RWPE2 (cell line): ENCODE measurements at regions not wholly inside any gene's neighbourhood (a gene's known extent, or its start where the extent isn't known, plus 50 kb on each side); places are given as distances from the start of the nearest gene placed in this dataset.
"Not testable (repeated sequence)": the region's sequence is repeated elsewhere in the genome, so short reads cannot be mapped to it uniquely, and the experiment has no call there.

Experiments
- ATAC-seq: fragments of 200-7000 bp; cut with Tn5 transposase; 3 replicates; pipeline ENCODE4 v1.9.1; 2021; ENCODE audit warnings: low read depth
- DNase-seq: peaks from one replicate; pipeline ENCODE4 v3.0.0-alpha.2; 2020; ENCODE audit warnings: low spot score
- H3K27ac ChIP-seq: fragments of 450-650 bp; 2 replicates; pipeline ENCODE4 v1.5.1; 2017; ENCODE audit warnings: mild to moderate bottlenecking; ENCODE audit not compliant: poor library complexity, severe bottlenecking
- H3K27me3 ChIP-seq: fragments of 250-450 bp; sonication (Bioruptor Pico); 2 replicates; pipeline ENCODE4 v1.5.1; 2021; ENCODE audit warnings: mild to moderate bottlenecking, moderate library complexity; ENCODE audit not compliant: insufficient read depth, poor library complexity, severe bottlenecking
- H3K36me3 ChIP-seq: fragments of 250-450 bp; sonication (Bioruptor Pico); 2 replicates; pipeline ENCODE4 v1.5.1; 2020; ENCODE audit warnings: low read depth, mild to moderate bottlenecking, moderate library complexity
- H3K4me1 ChIP-seq: fragments of 250-450 bp; sonication (Bioruptor Pico); 2 replicates; pipeline ENCODE4 v1.5.1; 2021; ENCODE audit warnings: mild to moderate bottlenecking, moderate library complexity; ENCODE audit not compliant: insufficient read depth, poor library complexity, severe bottlenecking
- H3K4me3 ChIP-seq: fragments of 250-450 bp; sonication (Bioruptor Pico); 2 replicates; pipeline ENCODE4 v1.5.1; 2021; ENCODE audit warnings: mild to moderate bottlenecking, moderate library complexity; ENCODE audit not compliant: severe bottlenecking
- H3K9me3 ChIP-seq: fragments of 250-450 bp; sonication (Bioruptor Pico); 2 replicates; pipeline ENCODE4 v1.5.1; 2021; ENCODE audit warnings: mild to moderate bottlenecking, moderate library complexity; ENCODE audit not compliant: severe bottlenecking
- CTCF ChIP-seq: fragments of 450-650 bp; IDR thresholded peaks from one replicate; pipeline ENCODE4 v1.5.1; 2017; ENCODE audit warnings: mild to moderate bottlenecking, moderate library complexity; ENCODE audit not compliant: poor library complexity, severe bottlenecking

GRCh38 chr14:101323111-101323510 lies 238.2 kb upstream of the DIO3 start:
- no peak for DNase-seq
- TF ChIP-seq CTCF, result no peak

GRCh38 chr14:101323614-101324235 lies 237.6 kb upstream of the DIO3 start:
- not testable (repeated sequence) for H3K9me3 ChIP-seq, H3K27ac ChIP-seq, H3K4me1 ChIP-seq, ATAC-seq, DNase-seq, H3K36me3 ChIP-seq, H3K4me3 ChIP-seq
- H3K27me3 ChIP-seq, result peaks cover 11% of the 10 kb centered on the region

More at GRCh38 chr14:101323111-101323510, 238.2 kb upstream of the DIO3 start:
- Histone ChIP-seq H3K36me3 (no peaks in the 10 kb centered on the region), H3K4me1 (no peaks in the 10 kb centered on the region), H3K4me3 (no peak overlapping the region), H3K27me3 (peaks cover 12% of the 10 kb centered on the region), H3K27ac (no peak overlapping the region), H3K9me3 (peaks cover 3% of the 10 kb centered on the region)
- no peak for ATAC-seq

- no peak for TF ChIP-seq CTCF
- ATAC-seq, result no peak
- no peaks in the 10 kb centered on the region for H3K27me3 ChIP-seq
Measured at GRCh38 chr14:101325319-101325718, 236.0 kb upstream of the DIO3 start.

GRCh38 chr14:101328412-101329028 lies 232.8 kb upstream of the DIO3 start:
- TF ChIP-seq CTCF, result no peak
- peaks cover 9% of the 10 kb centered on the region for H3K27me3 ChIP-seq
- ATAC-seq, result no peak
- H3K4me3 ChIP-seq, result no peak overlapping the region
- H3K27ac ChIP-seq, result no peak overlapping the region
- H3K36me3 ChIP-seq, result no peaks in the 10 kb centered on the region
- H3K4me1 ChIP-seq, result no peaks in the 10 kb centered on the region
- no peak for DNase-seq
- peaks cover 3% of the 10 kb centered on the region for H3K9me3 ChIP-seq

More at GRCh38 chr14:101325319-101325718, 236.0 kb upstream of the DIO3 start:
- H3K9me3 ChIP-seq, result peaks cover 3% of the 10 kb centered on the region
- H3K27ac ChIP-seq, result no peak overlapping the region
- no peak overlapping the region for H3K4me3 ChIP-seq
- no peaks in the 10 kb centered on the region for H3K4me1 ChIP-seq
- DNase-seq, result no peak
- H3K36me3 ChIP-seq, result no peaks in the 10 kb centered on the region

GRCh38 chr14:101330416-101331140 lies 230.7 kb upstream of the DIO3 start:
- peaks cover 11% of the 10 kb centered on the region for H3K27me3 ChIP-seq

More at GRCh38 chr14:101330416-101331140, 230.7 kb upstream of the DIO3 start:
- no peaks in the 10 kb centered on the region for H3K36me3 ChIP-seq
- no peaks in the 10 kb centered on the region for H3K4me1 ChIP-seq
- no peak for TF ChIP-seq CTCF
- no peak overlapping the region for H3K4me3 ChIP-seq
- no peak overlapping the region for H3K27ac ChIP-seq
- ATAC-seq (no peak), DNase-seq (no peak)
- H3K9me3 ChIP-seq, result no peaks in the 10 kb centered on the region
